ENCODE measurements at regions not wholly inside any gene's neighbourhood (a gene's known extent, or its start where the extent isn't known, plus 50 kb on each side); places are given as distances from the start of the nearest gene placed in this dataset.

DNA sequence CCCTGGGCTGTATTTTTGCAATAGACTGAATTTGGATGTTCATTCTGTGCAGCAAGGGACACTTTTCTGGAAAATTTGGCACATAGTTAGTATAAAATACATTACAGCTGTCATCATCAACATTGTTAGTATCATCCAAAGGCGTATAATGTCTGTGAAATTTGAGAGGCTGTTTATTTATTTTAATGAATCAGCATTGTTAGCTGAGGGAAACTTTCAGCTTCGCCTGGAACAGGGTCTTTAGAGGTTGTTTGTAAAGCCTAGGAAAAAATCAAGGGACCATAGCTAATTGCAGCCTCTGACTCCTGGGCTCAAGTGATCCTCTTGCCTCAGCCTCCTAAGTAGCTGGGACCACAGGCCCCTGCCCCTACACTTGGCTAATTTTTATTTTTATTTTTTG, 106.8 kb upstream of the USP24 start:
- TF ChIP-seq YY1 (IDR thresholded peaks at IDR 0.05; ENCODE audit: insufficient read depth, insufficient read length), result no peak
- no peak for TF ChIP-seq SUZ12 (IDR thresholded peaks at IDR 0.05; ENCODE audit: extremely low read depth, insufficient read depth, insufficient read length)

All from NT2/D1 (cell line).